ENCODE measurements at regions not wholly inside any gene's neighbourhood (a gene's known extent, or its start where the extent isn't known, plus 50 kb on each side); places are given as distances from the start of the nearest gene placed in this dataset.
"Not testable (repeated sequence)": the region's sequence is repeated elsewhere in the genome, so short reads cannot be mapped to it uniquely, and the experiment has no call there.

DNA sequence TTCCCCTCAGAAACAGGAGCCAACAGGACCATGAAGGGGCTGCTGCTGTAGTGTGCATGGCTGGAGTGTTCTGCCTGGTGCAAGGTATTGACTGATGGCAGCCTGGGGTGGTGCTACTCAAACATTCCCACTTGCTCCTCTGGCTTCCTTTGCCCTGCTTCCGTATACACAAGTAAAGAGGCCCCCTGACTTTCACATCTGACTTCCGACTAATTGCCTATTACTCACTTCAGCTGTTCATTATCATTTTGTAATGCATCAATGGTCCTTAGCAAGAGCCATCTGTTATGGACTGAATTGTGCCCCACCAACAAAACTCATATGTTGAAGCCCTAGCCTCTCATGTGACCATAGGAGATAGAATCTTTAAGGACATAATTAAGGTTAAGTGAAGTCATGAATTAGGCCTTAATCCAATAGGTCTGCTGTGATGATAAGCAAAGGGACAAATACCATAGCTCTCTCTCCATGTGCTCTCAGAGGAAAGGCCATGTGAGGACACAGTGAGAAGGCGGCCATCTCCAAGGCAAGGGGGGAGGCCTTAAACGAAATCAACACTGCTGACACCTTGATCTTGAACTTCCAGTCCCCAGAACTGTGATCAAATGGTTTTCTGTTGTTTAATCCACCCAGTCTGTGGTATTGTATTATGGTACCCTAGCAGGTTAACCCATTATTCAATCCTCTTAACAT lies 122.5 kb upstream of the CLNK start:
- DNase-seq, result no peak

DNA sequence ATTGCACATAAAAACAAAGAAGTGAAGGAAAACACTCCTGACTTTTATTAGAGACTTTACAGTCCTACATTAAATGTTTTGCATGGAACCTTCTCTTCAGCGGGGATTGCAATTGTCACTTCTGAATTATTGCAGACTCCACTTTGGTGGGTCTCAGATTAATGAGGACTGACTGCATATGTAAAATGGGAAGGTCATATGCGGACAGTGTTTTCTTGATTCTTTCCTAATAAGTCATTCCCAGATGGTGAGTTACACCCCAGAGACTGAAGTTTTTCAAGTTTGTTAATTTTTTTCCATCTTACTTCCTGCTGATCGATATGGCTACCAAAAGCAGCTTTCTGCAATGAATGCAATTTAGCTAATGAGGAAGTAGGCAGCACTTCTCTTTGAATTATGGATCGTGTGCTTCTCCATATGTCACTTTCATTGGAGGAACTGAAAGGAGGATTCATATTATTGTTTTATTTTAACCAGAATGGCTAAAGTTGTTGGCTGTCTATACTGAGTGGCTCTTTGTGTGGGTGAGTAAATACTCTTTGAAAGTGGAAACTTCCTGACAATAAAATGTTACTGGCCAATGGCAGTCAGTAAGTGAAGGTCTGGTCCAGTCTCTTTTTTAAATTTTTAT lies 119.3 kb upstream of the CLNK start:
- no peak for DNase-seq

DNA sequence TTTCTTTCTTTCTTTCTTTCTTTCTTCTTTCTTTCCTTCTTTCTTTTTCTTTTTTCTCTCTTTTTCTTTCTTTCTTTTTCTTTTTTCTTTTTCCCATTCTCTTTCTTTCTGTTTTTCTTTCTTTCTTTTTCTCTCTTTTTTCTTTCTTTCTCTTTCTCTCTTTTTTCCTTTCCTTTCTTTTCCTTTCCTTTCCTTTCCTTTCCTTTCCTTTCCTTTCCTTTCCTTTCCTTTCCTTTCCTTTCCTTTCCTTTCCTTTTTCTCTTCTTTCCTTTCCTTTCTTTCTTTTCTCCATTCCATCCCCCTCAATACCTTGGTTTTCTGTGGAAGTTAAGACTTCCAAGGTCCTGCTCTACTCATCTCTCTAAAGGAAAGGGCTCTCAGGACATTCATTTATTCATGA lies 102.8 kb upstream of the CLNK start:
- DNase-seq, result no peak

DNA sequence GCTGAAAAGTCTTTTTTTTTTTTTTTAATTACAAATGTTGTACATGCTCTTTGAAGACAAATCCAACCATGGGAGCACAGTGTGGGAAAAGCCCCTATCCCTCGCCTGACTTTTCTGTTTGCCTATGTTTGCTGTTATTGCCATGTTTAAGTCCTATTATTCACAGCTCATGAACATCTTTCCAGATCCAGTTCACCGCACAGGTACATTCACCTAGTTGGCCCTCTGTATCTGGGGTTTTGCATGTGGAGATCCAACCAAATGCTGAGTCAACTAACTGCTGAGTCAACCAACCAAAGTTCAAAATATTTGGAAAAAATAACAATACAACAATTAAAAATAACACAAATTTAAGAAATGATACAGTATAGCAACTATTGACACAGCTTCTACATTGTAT lies 100.1 kb upstream of the CLNK start:
- DNase-seq, result no peak

DNA sequence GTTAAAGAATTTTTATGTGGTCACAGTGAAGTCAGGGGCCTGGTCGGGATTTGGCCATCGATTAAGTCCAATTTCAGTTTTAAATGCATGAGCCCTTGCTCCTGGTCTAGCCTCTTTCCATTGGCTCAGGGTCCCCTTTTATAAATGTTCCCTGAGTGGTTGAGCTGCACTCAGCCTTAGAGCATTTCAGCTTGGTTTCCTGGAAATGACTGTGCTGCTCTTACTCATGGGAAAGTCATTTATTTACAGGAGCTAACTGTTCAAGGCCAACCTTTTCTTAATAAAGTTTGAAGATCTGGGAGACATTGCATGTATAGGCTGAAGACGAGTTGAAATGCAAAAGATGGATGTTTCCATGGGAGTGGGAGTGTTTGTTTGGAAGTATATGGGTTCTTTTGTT lies 98.8 kb upstream of the CLNK start:
- DNase-seq, result no peak

DNA sequence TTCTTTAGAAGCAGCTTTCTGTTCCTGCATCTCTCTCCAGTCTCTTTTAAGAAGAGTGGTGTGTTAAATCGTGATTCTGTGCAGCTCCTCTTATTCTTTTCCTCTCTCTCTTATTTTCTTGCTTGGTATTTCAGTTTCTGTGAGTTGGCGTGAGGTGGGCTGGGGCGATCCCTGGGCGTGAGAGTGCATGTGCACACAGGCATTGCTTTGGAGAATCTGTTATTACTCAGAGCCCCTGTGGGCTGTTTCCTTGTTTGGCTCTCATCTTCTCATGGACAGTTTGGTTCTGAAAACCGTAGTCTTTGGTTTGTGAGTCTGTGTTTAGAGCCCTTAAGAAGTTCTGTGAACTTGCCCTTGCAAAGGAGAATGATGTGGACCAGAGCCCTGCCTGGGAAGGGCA lies 97.2 kb upstream of the CLNK start:
- no peak for DNase-seq

DNA sequence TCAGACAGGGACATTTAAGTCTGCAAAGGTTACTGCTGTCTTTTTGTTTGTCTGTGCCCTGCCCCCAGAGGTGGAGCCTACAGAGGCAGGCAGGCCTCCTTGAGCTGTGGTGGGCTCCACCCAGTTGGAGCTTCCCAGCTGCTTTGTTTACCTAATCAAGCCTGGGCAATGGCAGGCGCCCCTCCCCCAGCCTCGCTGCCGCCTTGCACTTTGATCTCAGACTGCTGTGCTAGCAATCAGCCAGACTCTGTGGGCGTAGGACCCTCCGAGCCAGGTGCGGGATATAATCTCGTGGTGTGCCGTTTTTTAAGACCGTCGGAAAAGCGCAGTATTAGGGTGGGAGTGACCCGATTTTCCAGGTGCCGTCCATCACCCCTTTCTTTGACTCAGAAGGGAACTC lies 96.2 kb upstream of the CLNK start:
- not testable (repeated sequence) for DNase-seq

DNA sequence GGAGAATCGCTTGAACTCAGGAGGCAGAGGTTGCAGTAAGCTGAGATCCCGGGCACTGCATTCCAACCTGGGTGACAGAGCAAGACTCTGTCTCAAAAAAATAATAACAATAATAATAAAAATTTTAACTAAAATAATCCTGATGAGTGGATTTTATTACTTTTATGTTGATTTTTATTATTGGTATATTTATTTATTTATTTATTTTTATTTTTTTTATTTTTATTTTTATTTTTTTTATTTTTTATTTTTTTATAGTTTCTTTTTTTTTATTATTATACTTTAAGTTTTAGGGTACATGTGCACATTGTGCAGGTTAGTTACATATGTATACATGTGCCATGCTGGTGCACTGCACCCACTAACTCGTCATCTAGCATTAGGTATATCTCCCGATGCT lies 90.6 kb upstream of the CLNK start:
- DNase-seq, result not testable (repeated sequence)

DNA sequence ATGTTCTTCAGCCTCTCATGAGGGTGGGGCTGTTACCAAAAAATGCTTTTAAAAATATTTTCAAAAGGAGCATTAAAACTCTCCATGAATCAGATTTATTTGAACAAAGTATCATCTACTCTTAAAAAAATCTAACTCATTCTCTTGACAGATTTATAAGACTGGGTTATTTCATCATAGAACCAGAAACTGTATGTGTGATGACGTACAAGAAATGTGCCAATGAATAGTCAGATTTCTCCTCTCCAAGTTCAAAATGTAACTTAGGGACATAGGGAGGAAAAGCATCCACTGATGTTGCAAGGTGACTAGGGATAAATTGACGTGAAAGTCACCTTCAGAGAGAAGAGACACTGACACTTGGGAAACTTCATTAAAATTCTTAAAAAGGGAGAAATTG lies 89.1 kb upstream of the CLNK start:
- DNase-seq, result no peak

DNA sequence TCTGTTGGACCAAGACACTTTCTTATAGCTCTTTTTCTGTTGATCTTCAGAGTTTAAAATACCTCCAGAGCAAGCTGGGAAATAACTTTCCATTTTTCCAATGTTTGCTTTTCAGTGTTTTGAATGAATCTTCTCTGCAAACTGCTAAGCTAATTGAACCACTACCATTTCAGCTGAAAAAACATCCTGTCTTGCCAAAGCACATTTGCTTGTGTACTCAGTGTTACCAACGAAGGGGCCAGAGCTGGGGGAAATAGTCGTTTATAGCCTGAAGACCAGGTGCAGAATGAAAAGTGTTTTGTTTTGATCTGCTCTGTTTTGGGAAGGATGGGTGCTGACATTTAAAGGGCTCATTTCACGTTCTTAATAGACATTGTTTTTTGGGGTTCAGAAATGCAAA lies 88.4 kb upstream of the CLNK start:
- no peak for DNase-seq

DNA sequence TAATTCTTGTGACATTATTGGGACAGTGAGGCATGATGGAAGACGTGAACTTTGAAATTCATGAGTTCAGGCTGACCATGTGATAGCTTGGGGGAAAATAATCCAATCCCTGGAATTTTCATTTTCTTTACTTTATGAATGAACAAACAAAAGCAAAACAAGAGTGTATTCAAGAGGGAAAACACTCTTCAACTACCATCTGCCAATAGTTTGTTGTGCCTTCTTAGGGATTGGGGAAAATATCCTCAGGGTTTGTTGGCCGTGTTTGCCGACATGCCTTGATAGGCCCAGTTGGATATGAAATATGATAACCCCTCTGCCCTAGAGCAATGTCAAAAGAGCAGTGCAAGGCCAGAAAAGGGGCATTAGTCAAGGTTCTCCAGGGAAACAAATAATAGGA lies 80.8 kb upstream of the CLNK start:
- DNase-seq, result no peak

DNA sequence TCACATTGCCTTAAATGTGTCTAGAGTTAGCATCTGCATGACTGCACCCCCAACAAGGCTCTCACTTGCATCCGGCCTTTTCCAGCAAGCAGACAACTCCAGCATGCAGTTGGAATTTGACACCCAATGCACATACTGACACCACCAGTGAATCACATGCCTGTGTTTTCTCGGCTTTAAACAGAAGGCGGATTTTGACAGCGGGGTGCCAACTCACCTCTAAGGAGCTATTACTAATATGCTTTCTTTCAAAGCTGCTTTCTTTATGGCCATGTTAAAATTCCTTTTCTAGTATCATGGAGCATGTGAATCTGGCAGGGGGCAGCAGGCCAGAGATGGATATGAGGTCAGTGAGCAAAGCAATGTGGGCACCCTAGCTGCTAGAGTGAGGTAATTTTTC lies 78.0 kb upstream of the CLNK start:
- no peak for DNase-seq

DNA sequence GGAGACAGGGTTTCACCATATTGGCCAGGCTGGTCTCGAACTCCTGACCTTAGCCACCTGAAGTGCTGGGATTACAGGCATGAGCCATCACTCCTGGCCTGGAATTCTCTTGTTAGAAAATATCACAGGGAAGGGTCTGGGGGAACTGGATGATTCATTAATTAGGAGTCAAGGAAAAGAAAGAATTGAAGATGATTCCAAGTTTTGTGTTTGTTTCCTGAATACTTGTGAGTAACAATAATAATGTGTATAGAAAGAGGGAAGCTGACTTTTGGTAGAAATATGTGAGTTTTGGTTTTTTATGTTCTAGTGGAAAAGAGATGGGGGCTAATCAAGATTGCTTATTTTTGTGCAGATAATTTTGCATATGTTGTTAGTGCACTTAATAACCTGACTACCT lies 77.3 kb upstream of the CLNK start:
- DNase-seq, result no peak

DNA sequence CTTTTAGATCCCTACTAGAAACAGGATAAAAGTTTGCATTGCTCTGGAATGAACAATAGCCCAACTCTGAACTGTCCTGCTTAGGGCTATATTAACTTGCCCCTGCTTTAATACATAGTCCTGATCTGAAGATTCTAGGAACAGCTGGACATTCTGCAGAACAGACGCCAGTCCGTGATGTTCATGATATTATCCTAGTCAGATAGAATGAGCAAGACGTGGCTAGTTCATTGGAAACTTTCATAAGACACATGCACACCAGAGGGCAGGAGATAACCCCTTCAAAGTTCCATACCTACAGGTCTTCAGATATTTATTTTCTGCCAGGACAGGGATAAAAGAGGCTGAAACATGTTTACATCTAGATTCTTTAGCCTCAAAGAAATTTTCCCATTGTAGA lies 75.5 kb upstream of the CLNK start:
- DNase-seq, result no peak

DNA sequence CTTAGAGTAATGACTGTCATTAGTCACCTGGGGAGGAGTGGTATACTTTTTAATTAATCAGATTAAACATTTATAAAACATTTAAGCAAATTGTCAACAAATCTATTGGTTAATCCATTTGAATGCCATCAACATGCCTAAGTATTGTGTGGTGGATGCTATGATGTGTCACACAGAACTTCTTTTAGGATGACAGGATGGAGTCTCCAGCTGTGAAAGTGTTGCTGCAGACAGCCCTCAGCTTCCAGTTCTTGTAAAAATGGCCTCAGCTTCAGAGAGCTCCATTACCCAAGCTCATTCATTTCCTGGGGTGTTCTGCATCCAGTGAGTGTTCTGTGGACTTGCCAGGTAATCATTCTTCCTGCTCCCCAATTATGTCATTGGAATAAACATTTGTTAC lies 74.3 kb upstream of the CLNK start:
- no peak for DNase-seq

DNA sequence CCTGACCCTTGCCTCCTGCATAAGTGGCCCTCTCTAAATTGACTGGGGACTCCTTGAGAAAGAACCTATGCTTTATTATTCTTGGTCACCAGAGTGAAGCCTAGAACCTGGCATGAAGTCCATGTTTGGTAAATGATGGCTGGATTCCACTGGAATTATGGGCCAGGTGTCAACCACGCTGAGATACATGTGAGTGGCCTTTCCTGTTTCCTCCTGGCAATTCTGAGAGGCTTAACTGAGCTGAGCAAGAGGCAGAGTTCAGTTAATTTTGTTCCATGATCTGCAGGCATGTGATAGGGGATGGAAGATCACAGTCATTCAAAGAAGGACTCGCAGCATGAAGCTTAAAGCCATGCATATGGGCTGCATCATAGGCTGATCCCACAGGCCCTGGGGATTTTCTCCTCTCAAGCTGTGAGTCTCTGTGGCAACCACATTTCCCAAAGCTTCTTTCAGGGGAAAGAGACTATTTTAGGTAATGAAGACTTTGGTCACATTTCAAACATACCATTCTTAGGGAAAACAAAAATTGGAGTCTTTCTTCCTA lies 69.4 kb upstream of the CLNK start:
- DNase-seq, result no peak

DNA sequence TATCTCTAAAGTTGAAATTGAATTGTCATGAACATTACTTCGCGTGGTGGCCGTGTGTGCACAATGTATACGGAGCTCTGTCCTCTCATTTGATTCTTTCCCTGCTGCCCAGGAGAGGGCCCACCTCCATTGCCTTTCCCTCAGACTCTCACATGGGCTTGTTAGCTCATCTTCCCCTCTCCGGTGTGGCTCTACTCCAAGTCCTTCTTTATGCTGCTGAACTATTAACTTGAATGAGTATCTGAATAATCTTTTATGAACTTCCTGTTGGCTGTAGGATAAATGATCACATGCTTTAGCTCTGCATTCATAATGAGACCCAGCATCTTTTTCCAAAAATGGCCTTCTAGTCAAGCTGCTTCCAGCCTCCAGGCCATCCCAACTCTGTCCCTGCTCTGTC lies 68.8 kb upstream of the CLNK start:
- DNase-seq, result no peak

DNA sequence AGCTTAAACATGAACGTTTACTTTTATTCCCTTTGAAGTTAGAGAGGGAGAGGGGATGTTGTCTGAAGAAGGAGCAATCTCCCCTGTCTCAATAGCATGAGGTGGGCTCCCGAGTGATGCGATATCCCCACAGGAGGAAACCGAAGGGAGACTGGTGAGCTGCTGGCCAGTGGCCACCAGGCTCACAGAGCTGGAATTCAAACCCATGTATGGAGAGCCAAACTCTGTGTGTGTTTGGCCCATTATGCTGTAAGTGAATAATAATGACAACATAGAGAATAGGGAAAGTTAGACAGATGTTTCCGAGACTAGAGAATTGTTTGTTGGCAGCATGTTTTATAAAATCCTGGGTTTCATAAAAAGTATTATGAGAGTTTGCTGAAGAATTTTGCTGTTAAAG lies 66.1 kb upstream of the CLNK start:
- no peak for DNase-seq

DNA sequence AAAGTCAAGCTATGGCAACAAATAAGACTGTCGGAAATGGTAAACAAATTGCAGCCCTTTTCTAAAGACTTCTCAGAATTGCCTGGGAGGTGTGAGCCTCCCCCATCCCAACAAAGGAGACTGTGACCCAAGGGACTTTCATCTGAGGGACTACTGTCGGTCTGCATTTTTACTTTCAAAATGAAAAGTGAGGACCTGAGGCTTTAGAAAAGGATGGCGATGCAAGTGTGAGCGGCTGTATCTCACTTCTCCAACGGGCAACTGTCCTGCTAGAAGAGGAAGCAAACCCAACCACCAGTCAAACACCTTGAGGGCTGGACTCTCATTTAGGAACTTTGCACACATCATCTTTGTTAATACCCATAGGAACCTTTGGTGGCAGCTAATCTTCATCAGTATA lies 62.6 kb upstream of the CLNK start:
- DNase-seq, result no peak

DNA sequence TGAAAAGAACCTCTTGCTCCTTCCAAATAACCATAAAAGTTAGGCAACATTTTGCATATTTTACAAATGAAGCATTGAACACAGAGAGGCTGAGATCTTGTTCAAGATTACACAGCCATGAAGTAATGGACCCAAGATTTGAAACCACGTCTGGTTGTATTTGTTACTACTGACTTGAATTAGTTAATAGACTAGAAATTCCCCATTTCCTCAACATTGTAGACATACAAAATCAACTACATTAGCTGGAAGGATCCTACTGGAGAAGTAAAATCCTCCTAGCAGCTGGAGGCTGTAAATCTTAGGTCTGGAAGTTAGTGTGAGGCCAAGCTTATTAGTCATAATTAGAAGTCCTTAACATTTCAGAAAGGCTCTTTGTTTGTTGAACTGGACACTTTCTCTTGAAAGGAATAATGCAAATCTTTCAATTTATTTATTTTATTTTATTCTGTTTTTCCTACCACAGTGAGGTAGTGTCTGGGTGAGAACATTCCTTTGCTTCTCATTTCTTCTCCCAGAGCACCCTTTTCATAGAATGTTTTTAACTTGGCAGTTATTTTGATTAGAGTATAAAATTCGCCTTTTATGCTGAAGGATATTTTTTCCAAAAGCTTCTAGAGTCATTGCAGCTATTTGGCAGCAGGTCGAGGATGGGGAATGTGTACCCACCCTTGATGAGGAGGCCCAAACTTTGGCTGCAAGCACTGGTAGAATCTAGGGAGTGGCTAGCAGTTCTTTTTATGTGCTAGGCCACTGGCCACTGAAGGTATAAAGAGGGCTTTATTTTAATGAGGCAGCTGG lies 62.0 kb upstream of the CLNK start:
- no peak for DNase-seq

DNA sequence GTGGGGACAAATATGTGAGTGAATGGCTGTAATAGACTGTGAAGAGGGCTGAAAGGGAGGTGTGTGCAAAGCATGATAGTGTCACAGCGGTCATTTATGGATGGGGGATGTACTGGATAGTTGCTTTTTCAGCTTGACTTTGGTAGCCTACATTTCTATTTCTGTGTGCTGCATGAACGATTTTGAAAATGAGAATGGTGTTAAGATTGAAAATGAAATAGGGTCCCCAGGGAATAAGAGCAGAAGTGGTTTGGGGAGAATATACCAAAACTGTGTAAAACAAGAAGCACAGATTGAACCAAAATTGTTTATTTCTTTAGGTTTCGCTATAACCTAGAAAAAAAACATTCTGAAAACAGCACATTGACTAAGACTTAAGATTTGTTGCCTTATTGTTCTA lies 58.8 kb upstream of the CLNK start:
- no peak for DNase-seq

DNA sequence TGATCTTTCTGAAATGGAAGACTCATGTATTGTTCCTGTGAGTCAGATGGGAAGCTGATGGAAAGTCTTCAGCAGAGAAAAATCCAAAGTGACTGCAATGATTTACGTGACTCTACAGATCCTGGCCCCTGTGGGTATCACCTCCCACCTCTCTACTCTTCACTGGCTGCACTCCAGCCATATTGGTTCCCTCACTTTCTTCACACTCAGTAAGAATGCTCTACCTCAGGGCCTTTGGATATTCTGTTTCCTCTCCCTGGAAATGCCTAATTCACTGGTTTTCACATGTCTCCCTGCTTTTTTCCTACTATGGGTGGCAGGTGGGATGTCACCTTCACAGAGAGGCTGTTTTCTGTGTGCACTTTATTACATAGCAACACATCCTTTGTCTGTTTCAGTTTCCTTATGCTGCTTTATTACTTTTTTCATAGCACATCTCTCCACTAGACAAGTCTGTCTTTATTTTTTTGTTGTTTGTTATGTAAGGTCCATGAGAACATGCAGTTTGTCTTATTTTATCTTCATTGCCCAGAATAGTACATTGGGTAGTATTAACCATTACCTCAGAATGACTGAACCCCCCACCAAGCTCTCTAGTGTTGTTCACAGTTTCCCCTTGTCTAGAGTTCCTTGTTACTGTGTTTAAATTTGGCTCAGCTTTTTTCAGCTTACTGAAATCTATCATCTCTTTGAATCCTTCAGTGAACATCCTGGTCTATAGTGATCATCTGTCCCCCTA lies 57.6 kb upstream of the CLNK start:
- DNase-seq, result no peak

DNA sequence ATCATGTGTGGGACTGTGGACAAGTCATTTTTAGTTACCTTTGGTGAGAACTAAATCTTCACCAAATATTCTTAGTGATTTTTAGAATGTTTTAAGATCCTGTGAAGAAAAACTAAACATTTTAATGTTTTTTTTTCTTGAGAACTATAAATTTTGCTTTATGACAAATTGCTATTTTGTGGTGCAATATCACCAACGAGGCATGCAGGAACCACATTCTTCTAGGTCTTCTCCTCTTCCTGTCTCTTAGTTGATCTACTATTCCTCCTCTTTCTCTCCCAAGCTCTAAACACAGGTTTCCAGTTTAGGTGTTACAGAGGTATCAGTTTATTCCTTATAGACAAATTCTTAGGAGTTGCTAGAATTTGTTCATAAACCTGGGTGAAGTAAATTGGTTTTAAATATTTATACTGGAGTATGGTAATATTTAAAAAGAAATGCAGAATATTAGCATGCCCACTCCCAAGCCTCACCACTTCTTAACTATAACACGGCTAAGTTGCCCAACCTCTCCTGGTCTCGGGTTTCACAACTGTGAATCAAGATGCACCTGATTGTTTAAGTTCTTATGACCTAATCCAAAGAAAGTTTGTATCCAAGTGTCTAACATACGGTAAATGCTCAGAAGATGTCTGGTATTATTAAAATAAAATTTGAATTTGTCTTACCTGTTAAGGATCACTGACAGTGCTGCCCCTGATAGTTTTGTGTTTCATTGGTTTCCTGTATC lies 56.5 kb upstream of the CLNK start:
- DNase-seq, result no peak
